DOHH2 (cell line): ENCODE measurements at regions not wholly inside any gene's neighbourhood (a gene's known extent, or its start where the extent isn't known, plus 50 kb on each side); places are given as distances from the start of the nearest gene placed in this dataset.
A peak's percentile ranks its signal among the peaks of the same experiment; 100 is the strongest.

ENCODE experiments used
- H3F3A ChIP-seq: fragments of 200-600 bp; sonication (generic), shearing (Covaris generic); 2 replicates; pipeline ENCODE4 v1.6.0; 2016; ENCODE audit warnings: antibody characterized with exemption, mild to moderate bottlenecking; ENCODE audit not compliant: control insufficient read depth, insufficient read depth
- H3K27ac ChIP-seq: fragments of 200-600 bp; sonication (generic); 2 replicates; pipeline ENCODE4 v1.5.1; 2014; ENCODE audit warnings: low read depth, mild to moderate bottlenecking, low read length, moderate library complexity
- H3K27me3 ChIP-seq: fragments of 200-600 bp; sonication (generic); 2 replicates; pipeline ENCODE4 v1.6.1; 2014; ENCODE audit warnings: mild to moderate bottlenecking, low read length, mixed read lengths; ENCODE audit not compliant: control insufficient read depth
- H3K36me3 ChIP-seq: fragments of 200-600 bp; sonication (generic); 2 replicates; pipeline ENCODE4 v1.6.1; 2014; ENCODE audit warnings: mild to moderate bottlenecking, low read length, moderate library complexity, mixed read lengths; ENCODE audit not compliant: control insufficient read depth
- H3K4me1 ChIP-seq: fragments of 200-600 bp; sonication (generic); 2 replicates; pipeline ENCODE4 v1.6.1; 2014; ENCODE audit warnings: mild to moderate bottlenecking, low read length, mixed read lengths; ENCODE audit not compliant: control insufficient read depth
- H3K4me2 ChIP-seq: fragments of 200-600 bp; sonication (generic); 2 replicates; pipeline ENCODE4 v1.6.0; 2014; ENCODE audit warnings: mild to moderate bottlenecking, low read length, moderate library complexity
- H3K4me3 ChIP-seq: fragments of 200-600 bp; sonication (generic); 2 replicates; pipeline ENCODE4 v1.5.1; 2014; ENCODE audit warnings: mild to moderate bottlenecking, low read length, mixed read lengths
- H3K79me2 ChIP-seq: fragments of 200-600 bp; sonication (generic); 2 replicates; pipeline ENCODE4 v1.6.1; 2014; ENCODE audit warnings: mild to moderate bottlenecking, low read length, mixed read lengths; ENCODE audit not compliant: control insufficient read depth
- H3K9me2 ChIP-seq: fragments of 200-600 bp; sonication (generic); replicated peaks from 2 replicates; pipeline ENCODE4 v1.6.1; 2014; ENCODE audit warnings: mild to moderate bottlenecking, low read length, mixed read lengths; ENCODE audit not compliant: control insufficient read depth
- H3K9me3 ChIP-seq: fragments of 200-600 bp; sonication (generic); 2 replicates; pipeline ENCODE4 v1.6.1; 2014; ENCODE audit warnings: antibody characterized with exemption, low read length, mixed read lengths; ENCODE audit not compliant: control insufficient read depth, insufficient read depth
- H4K20me1 ChIP-seq: fragments of 200-600 bp; sonication (generic); 2 replicates; pipeline ENCODE4 v1.6.0; 2014; ENCODE audit warnings: low read depth, mild to moderate bottlenecking, antibody characterized with exemption, low read length, moderate library complexity; ENCODE audit not compliant: control insufficient read depth, insufficient read depth
- EZH2phosphoT487 ChIP-seq: fragments of 200-600 bp; sonication (generic); IDR thresholded peaks from 2 replicates; pipeline ENCODE4 v1.6.1; 2017; ENCODE audit warnings: borderline replicate concordance, mild to moderate bottlenecking, antibody characterized with exemption, low read length, moderate library complexity, mixed read lengths
- TF ChIP-seq, protein P1 (sequence below): fragments of 200-600 bp; sonication (generic); IDR thresholded peaks from one replicate; pipeline ENCODE4 v1.5.1; 2014; ENCODE audit warnings: antibody characterized with exemption, mild to moderate bottlenecking, low read depth, low read length; ENCODE audit not compliant: poor library complexity, severe bottlenecking

DNA sequence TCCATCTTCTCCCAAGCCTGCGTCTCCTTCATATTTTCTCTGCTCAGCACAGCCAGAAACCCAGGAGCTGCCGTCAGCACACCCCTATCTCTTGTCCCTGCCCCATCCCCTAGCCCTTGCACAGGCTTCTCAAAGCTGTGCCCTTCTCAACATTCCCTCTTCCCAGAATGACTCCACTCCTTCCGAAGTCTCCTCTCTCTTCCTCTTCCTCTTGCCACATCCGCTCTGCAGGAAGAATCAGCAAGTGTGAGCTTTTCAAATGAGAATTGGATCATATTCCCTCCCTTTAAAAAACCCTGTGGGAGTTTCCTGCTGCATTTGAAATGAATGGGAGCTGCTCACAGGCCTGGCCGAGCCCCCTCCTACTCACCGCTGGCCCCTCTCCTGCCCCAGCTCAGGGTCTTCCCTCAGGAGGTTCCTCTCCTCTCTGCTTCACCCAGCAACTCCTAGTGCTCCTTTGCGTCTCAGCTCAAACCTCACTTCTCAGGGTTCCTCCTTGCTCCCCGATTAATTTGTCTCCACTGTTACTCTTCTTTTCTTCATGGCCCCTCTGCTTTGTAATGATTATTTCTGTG is 528.5 kb upstream of the CCDC196 start:
- TF ChIP-seq, protein P1, sequence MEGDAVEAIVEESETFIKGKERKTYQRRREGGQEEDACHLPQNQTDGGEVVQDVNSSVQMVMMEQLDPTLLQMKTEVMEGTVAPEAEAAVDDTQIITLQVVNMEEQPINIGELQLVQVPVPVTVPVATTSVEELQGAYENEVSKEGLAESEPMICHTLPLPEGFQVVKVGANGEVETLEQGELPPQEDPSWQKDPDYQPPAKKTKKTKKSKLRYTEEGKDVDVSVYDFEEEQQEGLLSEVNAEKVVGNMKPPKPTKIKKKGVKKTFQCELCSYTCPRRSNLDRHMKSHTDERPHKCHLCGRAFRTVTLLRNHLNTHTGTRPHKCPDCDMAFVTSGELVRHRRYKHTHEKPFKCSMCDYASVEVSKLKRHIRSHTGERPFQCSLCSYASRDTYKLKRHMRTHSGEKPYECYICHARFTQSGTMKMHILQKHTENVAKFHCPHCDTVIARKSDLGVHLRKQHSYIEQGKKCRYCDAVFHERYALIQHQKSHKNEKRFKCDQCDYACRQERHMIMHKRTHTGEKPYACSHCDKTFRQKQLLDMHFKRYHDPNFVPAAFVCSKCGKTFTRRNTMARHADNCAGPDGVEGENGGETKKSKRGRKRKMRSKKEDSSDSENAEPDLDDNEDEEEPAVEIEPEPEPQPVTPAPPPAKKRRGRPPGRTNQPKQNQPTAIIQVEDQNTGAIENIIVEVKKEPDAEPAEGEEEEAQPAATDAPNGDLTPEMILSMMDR: no peak
- no peak for TF ChIP-seq EZH2phosphoT487
- no peaks in the 10 kb centered on the region for H3F3A ChIP-seq
- no peak overlapping the region for H3K27ac ChIP-seq
- no peaks in the 10 kb centered on the region for H3K9me2 ChIP-seq
- H3K4me2 ChIP-seq: 0 out of 2 replicates have a peak overlapping the region, but pooled peaks have one; percentile 5
- no peaks in the 10 kb centered on the region for H3K36me3 ChIP-seq
- H3K27me3 ChIP-seq: peaks cover 3% of the 10 kb centered on the region; the same call in 1 of the 2 replicates
- no peak overlapping the region for H3K4me3 ChIP-seq
- no peaks in the 10 kb centered on the region for H3K9me3 ChIP-seq
- H3K4me1 ChIP-seq: peaks cover 9% of the 10 kb centered on the region
- no peaks in the 10 kb centered on the region for H4K20me1 ChIP-seq
- H3K79me2 ChIP-seq: no peaks in the 10 kb centered on the region

DNA sequence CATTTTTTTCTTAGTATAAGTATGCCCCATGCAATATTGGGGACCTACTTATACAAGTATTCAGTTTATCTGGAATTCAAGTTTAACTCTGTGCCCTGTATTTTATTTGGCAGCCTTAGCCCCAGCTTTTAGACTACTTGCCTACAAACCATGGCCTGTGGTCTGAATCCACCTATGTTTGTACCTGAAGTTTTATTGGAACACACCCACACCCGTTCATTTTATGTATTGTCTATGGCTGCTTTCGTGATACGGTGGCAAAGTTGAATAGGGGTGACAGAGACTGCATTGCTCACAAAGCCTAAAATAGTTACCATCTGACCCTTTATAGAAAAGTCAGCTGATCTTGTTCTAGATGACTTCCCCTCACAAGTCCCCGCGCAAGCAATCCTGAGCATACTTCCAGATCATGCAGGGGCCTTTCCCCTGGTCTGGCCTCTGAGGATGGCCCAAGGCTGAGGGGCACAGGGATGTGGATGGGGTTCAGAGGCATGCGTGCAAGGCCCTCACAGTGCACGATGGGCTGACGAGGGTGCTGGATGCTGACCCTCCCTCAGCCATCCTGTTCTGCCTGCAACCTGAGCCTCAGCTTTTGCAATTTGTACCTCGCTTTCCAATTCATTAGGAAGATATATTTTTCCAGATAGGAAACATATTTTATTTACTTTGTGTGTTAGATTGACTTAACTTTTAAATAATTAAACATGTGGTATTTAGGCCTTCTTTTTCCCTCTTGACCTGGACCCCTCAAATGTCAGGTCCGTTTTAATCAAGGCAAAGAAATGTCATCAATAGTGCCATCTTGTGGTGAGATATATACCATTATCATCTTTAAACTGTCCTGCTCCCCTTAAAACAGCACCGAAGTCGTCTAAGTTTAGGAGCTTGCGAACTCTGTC is 527.3 kb upstream of the CCDC196 start:
- H3K27ac ChIP-seq: no peak overlapping the region
- peaks cover 9% of the 10 kb centered on the region for H3K4me1 ChIP-seq
- no peak overlapping the region for H3K4me2 ChIP-seq
- no peaks in the 10 kb centered on the region for H4K20me1 ChIP-seq
- H3F3A ChIP-seq: no peaks in the 10 kb centered on the region
- no peaks in the 10 kb centered on the region for H3K36me3 ChIP-seq
- no peaks in the 10 kb centered on the region for H3K9me2 ChIP-seq
- peaks cover 4% of the 10 kb centered on the region; the same call in 1 of the 2 replicates for H3K27me3 ChIP-seq
- no peaks in the 10 kb centered on the region for H3K79me2 ChIP-seq
- TF ChIP-seq, protein P1: peak; percentile 58
- TF ChIP-seq EZH2phosphoT487: no peak
- no peak overlapping the region for H3K4me3 ChIP-seq
- no peaks in the 10 kb centered on the region for H3K9me3 ChIP-seq

DNA sequence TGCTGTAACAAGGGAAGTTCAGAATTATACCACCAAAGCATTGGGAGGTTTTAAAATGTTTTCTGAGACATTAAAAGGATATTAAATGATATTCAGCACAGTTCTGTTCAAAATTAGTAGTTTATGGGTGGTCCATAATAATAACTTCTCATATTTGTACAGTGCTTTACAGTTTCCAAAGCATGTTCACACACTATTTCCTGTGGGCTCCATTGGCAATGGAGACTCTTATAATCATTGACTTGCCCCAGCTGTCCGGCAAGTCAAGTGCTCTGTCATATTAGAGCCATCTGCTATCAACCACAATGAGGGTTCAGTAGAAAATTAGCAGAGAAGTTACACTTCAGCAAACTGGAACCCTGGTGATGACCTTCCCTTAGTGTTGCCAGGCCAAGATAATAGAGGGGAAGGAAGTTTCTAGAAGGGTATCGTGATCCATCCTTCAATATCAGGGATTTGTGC is 526.6 kb upstream of the CCDC196 start:
- H3K27ac ChIP-seq: no peak overlapping the region
- peaks cover 9% of the 10 kb centered on the region for H3K27me3 ChIP-seq
- H3K4me2 ChIP-seq: no peak overlapping the region
- H3F3A ChIP-seq: no peaks in the 10 kb centered on the region
- H3K9me3 ChIP-seq: no peaks in the 10 kb centered on the region
- peaks cover 9% of the 10 kb centered on the region for H3K4me1 ChIP-seq
- TF ChIP-seq EZH2phosphoT487: no peak
- TF ChIP-seq, protein P1: no peak
- H3K36me3 ChIP-seq: no peaks in the 10 kb centered on the region
- no peaks in the 10 kb centered on the region for H3K9me2 ChIP-seq
- H3K79me2 ChIP-seq: no peaks in the 10 kb centered on the region
- no peaks in the 10 kb centered on the region for H4K20me1 ChIP-seq
- H3K4me3 ChIP-seq: no peak overlapping the region
